AG04449 (cell line): ENCODE measurements at regions not wholly inside any gene's neighbourhood (a gene's known extent, or its start where the extent isn't known, plus 50 kb on each side); places are given as distances from the start of the nearest gene placed in this dataset.

Experiments used
- CTCF ChIA-PET: fragments of 350-600 bp; formaldehyde crosslinking; extraction: SDS; loops from one replicate; lab custom pipeline; 2021; ENCODE audit warnings: antibody characterized with exemption; lab: Yijun Ruan, JAX
- POLR2A ChIA-PET: fragments of 400-600, 350-600 bp; formaldehyde crosslinking; extraction: SDS; loops from one replicate; lab custom pipeline; 2020; ENCODE audit warnings: antibody characterized with exemption, inconsistent platforms; lab: Yijun Ruan, JAX
- DNase-seq: peaks from one replicate; pipeline ENCODE4 v3.0.0-alpha.2; 2010; ENCODE audit warnings: low read depth, low spot score
- H3K4me3 ChIP-seq: 2 replicates; pipeline ENCODE4 v1.5.1; 2011; ENCODE audit warnings: low read depth, mild to moderate bottlenecking, control low read depth, low read length
- CTCF ChIP-seq: IDR thresholded peaks from one replicate; pipeline ENCODE4 v1.5.1; 2011; ENCODE audit warnings: mild to moderate bottlenecking, moderate library complexity, low read length, control low read depth, inconsistent platforms; ENCODE audit not compliant: insufficient read depth; ENCODE audit errors: missing control alignments

DNA sequence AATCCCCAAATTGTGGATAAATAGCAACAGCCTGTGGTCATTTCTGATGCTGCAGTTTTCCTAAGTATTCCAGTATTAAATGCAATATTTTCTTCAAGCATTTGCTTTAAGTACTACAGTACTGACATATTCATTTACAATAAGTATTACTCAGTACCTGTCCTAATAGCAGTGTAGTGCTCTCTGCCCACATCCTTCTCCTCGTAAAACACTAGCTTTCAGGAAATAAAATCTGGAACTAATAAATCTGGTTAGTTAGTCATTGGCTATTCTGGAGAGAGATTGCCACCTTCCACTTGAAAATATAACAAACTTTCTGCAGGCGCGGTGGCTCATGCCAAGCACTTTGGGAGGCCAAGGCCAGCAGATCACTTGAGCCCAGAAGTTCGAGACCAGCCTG lies 441.5 kb downstream of the PRKD1 start:
- no peak overlapping the region for H3K4me3 ChIP-seq
- POLR2A ChIA-PET: no interaction called here
- DNase-seq: no peak
- CTCF ChIA-PET: no interaction called here
- no peak for TF ChIP-seq CTCF

- no peak for TF ChIP-seq CTCF
- POLR2A ChIA-PET: no interaction called here
- no peak for DNase-seq
- CTCF ChIA-PET: no interaction called here
- H3K4me3 ChIP-seq: no peak overlapping the region
These were observed 437.7 kb downstream of the PRKD1 start for GRCh38 chr14:29489911-29490425.

GRCh38 chr14:29493849-29494248 lies 433.8 kb downstream of the PRKD1 start:
- DNase-seq: no peak
- TF ChIP-seq CTCF: no peak
- H3K4me3 ChIP-seq: no peak overlapping the region
- POLR2A ChIA-PET: no interaction called here
- CTCF ChIA-PET: no interaction called here

GRCh38 chr14:29494312-29494711 lies 433.3 kb downstream of the PRKD1 start:
- ChIA-PET POLR2A (no interaction called here), CTCF (no interaction called here)
- no peak for TF ChIP-seq CTCF
- H3K4me3 ChIP-seq: no peak overlapping the region
- DNase-seq: no peak

- H3K4me3 ChIP-seq: no peak overlapping the region
- no peak for DNase-seq
- no peak for TF ChIP-seq CTCF
- ChIA-PET POLR2A (no interaction called here), CTCF (no interaction called here)
These were observed 423.7 kb downstream of the PRKD1 start for GRCh38 chr14:29503903-29504302.

- POLR2A ChIA-PET: no interaction called here
- DNase-seq: no peak
- CTCF ChIA-PET: interaction anchor here (0.8 to 2.5 kb wide), 11 partner anchors 9 to 764 kb away, joined by 3 to 14 read pairs (median 4); no protein-coding TSS in a partner anchor
- no peak overlapping the region for H3K4me3 ChIP-seq
- peak; percentile 3 for TF ChIP-seq CTCF
These were observed 409.3 kb downstream of the PRKD1 start for GRCh38 chr14:29518335-29518734.
